Mesendoderm (in vitro differentiated cells): ENCODE measurements at regions not wholly inside any gene's neighbourhood (a gene's known extent, or its start where the extent isn't known, plus 50 kb on each side); places are given as distances from the start of the nearest gene placed in this dataset.

ENCODE experiments used
- DNase-seq: peaks from one replicate; pipeline ENCODE4 v3.0.0; 2013
- H2AK5ac ChIP-seq: 2 replicates; pipeline ENCODE4 v1.6.1; 2013; ENCODE audit warnings: low read length, inconsistent platforms
- H2BK120ac ChIP-seq: 2 replicates; pipeline ENCODE4 v1.6.1; 2013; ENCODE audit warnings: low read depth, mild to moderate bottlenecking, low read length, moderate library complexity, mixed read lengths
- H2BK15ac ChIP-seq: replicated peaks from 2 replicates; pipeline ENCODE4 v1.6.1; 2013; ENCODE audit warnings: low read depth, mild to moderate bottlenecking, moderate library complexity
- H2BK5ac ChIP-seq: 2 replicates; pipeline ENCODE4 v1.6.1; 2013; ENCODE audit warnings: low read length, inconsistent platforms
- H3K18ac ChIP-seq: 2 replicates; pipeline ENCODE4 v1.6.1; 2013; ENCODE audit warnings: mild to moderate bottlenecking, low read length, mixed read lengths
- H3K23ac ChIP-seq: one replicate; pipeline ENCODE4 v1.6.1; 2013; ENCODE audit warnings: low read length
- H3K27ac ChIP-seq: 2 replicates; pipeline ENCODE4 v1.5.1; 2013; ENCODE audit warnings: low read depth, mild to moderate bottlenecking, inconsistent platforms, low read length, moderate library complexity
- H3K27me3 ChIP-seq: 2 replicates; pipeline ENCODE4 v1.6.1; 2013; ENCODE audit warnings: low read length, control low read depth, mild to moderate bottlenecking, inconsistent platforms; ENCODE audit not compliant: insufficient read depth, poor library complexity
- H3K36me3 ChIP-seq: 2 replicates; pipeline ENCODE4 v1.6.1; 2013; ENCODE audit warnings: low read length, inconsistent platforms; ENCODE audit not compliant: control insufficient read depth, insufficient read depth
- H3K4ac ChIP-seq: one replicate; pipeline ENCODE4 v1.6.1; 2013; ENCODE audit warnings: low read depth, mild to moderate bottlenecking, low read length, moderate library complexity
- H3K4me1 ChIP-seq: 2 replicates; pipeline ENCODE4 v1.6.1; 2013; ENCODE audit warnings: low read depth, low read length, inconsistent platforms; ENCODE audit not compliant: control insufficient read depth
- H3K4me2 ChIP-seq: 2 replicates; pipeline ENCODE4 v1.6.1; 2013; ENCODE audit warnings: low read length
- H3K4me3 ChIP-seq: 2 replicates; pipeline ENCODE4 v1.5.1; 2013; ENCODE audit warnings: mild to moderate bottlenecking, low read length
- H3K56ac ChIP-seq: one replicate; pipeline ENCODE4 v1.6.1; 2013; ENCODE audit warnings: low read length
- H3K79me1 ChIP-seq: 2 replicates; pipeline ENCODE4 v1.6.1; 2013; ENCODE audit warnings: low read length, inconsistent platforms
- H3K79me2 ChIP-seq: 2 replicates; pipeline ENCODE4 v1.6.1; 2013; ENCODE audit warnings: mild to moderate bottlenecking, low read length; ENCODE audit not compliant: control insufficient read depth, insufficient read depth
- H3K9ac ChIP-seq: 2 replicates; pipeline ENCODE4 v1.6.1; 2013; ENCODE audit warnings: low read length, inconsistent platforms
- H4K5ac ChIP-seq: one replicate; pipeline ENCODE4 v1.6.1; 2013; ENCODE audit warnings: low read length
- H4K8ac ChIP-seq: one replicate; pipeline ENCODE4 v1.6.1; 2013; ENCODE audit warnings: low read depth, mild to moderate bottlenecking, control low read depth, low read length, moderate library complexity
- WGBS: extraction: QIAGEN DNeasy Blood & Tissue Kit; methylation state at CpG from one replicate; pipeline ENCODE4 v1.1.7; 2013; ENCODE audit warnings: low lambda C conversion rate, missing lambda C conversion rate; ENCODE audit not compliant: insufficient coverage; ENCODE audit errors: extremely low coverage; 5-methylcytosine and 5-hydroxymethylcytosine counted together

DNA sequence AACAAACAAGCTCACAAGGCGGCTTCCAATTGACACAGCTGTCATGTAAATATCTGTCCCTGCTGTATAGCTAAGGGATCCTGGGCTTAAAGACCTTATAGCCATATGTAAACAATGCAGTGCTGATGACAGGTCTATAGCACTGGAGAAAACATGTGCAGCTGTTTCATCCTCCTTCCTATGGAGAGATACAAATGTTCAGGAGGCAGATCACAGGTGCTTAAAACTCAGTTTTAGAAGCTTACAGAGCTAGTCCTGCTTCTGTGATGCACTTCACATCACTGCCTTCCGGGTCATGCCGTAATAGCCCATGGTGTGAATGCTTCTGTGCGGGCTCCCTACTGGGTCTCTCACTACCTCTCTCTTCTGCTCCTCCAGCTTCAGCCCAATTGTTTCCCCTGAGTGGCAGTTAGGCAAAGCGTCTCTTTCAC, 262.4 kb upstream of the CHST9 start:
- Histone ChIP-seq H3K79me2 (no peaks in the 10 kb centered on the region), H3K79me1 (no peaks in the 10 kb centered on the region), H3K9ac (no peak overlapping the region), H3K18ac (no peak overlapping the region), H3K4me1 (no peaks in the 10 kb centered on the region), H3K27ac (no peak overlapping the region), H3K36me3 (no peaks in the 10 kb centered on the region), H3K4me3 (no peak overlapping the region), H2BK15ac (no peak overlapping the region), H3K4ac (no peak overlapping the region), H3K27me3 (no peaks in the 10 kb centered on the region), H4K8ac (no peak overlapping the region), H4K5ac (no peak overlapping the region), H3K23ac (no peak overlapping the region), H2BK120ac (no peak overlapping the region), H3K4me2 (no peak overlapping the region), H2BK5ac (no peak overlapping the region), H3K56ac (no peak overlapping the region), H2AK5ac (no peak overlapping the region)
- DNase-seq, result no peak
- no CpG with 5 or more reads among the region's 5 CpGs for WGBS

GRCh38 chr18:27430595-27430994, 245.5 kb upstream of the CHST9 start:
- WGBS, result no CpG with 5 or more reads among the region's 2 CpGs
- H3K56ac ChIP-seq, result no peak overlapping the region
- no peak overlapping the region for H2BK15ac ChIP-seq
- H3K27ac ChIP-seq, result no peak overlapping the region
- H3K4me1 ChIP-seq, result no peaks in the 10 kb centered on the region
- no peaks in the 10 kb centered on the region for H3K27me3 ChIP-seq
- no peak for DNase-seq
- no peak overlapping the region for H3K4me2 ChIP-seq
- no peak overlapping the region for H3K18ac ChIP-seq
- no peak overlapping the region for H3K4ac ChIP-seq
- no peak overlapping the region for H2BK120ac ChIP-seq
- no peaks in the 10 kb centered on the region for H3K79me2 ChIP-seq
- no peaks in the 10 kb centered on the region for H3K36me3 ChIP-seq
- no peak overlapping the region for H4K5ac ChIP-seq
- no peaks in the 10 kb centered on the region for H3K79me1 ChIP-seq
- no peak overlapping the region for H3K23ac ChIP-seq
- no peak overlapping the region for H4K8ac ChIP-seq
- no peak overlapping the region for H3K4me3 ChIP-seq
- no peak overlapping the region for H2AK5ac ChIP-seq
- no peak overlapping the region for H3K9ac ChIP-seq
- no peak overlapping the region for H2BK5ac ChIP-seq

DNA sequence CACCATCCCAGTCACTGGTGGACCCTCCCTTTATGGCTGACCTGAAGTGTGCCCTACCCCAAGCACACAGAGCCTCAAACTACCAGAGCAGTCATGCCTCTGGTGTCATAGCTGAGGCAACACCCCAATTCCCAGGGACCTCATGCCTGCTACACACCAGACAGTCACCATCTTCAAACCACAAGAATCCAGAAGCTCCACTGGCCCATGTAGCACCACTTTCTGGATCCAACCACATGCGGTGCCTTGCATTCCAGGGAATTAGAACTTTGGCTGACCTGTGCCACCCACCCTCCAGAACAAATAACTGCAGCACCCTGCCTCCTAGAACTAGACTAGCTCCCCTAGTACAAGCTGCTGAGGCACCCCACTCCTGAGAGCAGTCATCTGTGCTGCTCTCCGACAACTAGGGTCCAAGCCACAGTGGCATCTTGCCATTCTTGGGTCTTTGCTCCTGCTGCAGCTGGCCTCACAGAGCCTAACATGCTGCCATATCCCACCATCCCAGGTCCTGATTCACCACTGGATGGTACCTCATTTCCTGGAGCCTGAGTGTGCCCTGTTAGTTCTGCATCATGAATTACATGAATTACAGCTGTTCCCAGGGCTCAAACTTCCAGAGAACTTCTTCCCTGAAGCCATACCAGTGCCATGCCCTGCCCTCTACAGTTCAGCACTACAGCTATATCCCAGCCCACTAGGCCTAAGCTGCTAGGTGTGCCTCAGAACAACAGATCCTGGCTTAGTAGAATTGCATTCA, 243.8 kb upstream of the CHST9 start:
- H3K4ac ChIP-seq, result no peak overlapping the region
- H4K5ac ChIP-seq, result no peak overlapping the region
- H4K8ac ChIP-seq, result no peak overlapping the region
- DNase-seq, result no peak
- no peaks in the 10 kb centered on the region for H3K27me3 ChIP-seq
- H2BK120ac ChIP-seq, result no peak overlapping the region
- no peak overlapping the region for H3K18ac ChIP-seq
- H2BK15ac ChIP-seq, result no peak overlapping the region
- no peak overlapping the region for H2AK5ac ChIP-seq
- no CpG with 5 or more reads among the region's 2 CpGs for WGBS
- H3K56ac ChIP-seq, result no peak overlapping the region
- no peak overlapping the region for H3K23ac ChIP-seq
- no peaks in the 10 kb centered on the region for H3K4me1 ChIP-seq
- no peak overlapping the region for H3K4me2 ChIP-seq
- H3K27ac ChIP-seq, result no peak overlapping the region
- H2BK5ac ChIP-seq, result no peak overlapping the region
- H3K79me2 ChIP-seq, result no peaks in the 10 kb centered on the region
- no peak overlapping the region for H3K9ac ChIP-seq
- H3K79me1 ChIP-seq, result no peaks in the 10 kb centered on the region
- H3K4me3 ChIP-seq, result no peak overlapping the region
- no peaks in the 10 kb centered on the region for H3K36me3 ChIP-seq

DNA sequence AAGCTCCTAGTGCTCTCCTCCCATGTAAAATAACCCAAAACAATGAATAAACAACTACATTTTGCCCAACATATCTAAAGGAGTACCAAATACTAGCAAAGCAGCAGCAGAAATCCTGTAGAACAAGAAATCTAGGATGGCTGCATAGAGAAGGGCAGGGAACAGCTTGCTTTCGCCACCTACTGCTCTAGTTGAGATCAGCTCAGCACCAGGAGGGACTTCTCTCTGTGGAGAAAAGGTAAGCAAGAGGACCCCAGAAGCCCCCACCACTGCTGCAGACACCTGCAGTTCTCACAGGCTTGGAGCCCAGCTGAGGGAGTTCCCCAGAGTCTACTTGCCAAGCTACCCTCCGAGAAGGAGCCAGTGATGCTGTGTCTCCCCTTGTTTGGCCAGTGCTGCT, 243.0 kb upstream of the CHST9 start:
- Histone ChIP-seq H4K5ac (no peak overlapping the region), H2BK5ac (no peak overlapping the region), H3K4ac (no peak overlapping the region), H2AK5ac (no peak overlapping the region), H3K79me1 (no peaks in the 10 kb centered on the region), H3K27me3 (no peaks in the 10 kb centered on the region), H3K9ac (no peak overlapping the region), H3K79me2 (no peaks in the 10 kb centered on the region), H3K4me1 (no peaks in the 10 kb centered on the region), H4K8ac (no peak overlapping the region), H3K4me3 (no peak overlapping the region), H3K4me2 (no peak overlapping the region), H2BK120ac (no peak overlapping the region), H3K56ac (no peak overlapping the region), H2BK15ac (no peak overlapping the region), H3K23ac (no peak overlapping the region), H3K18ac (no peak overlapping the region), H3K27ac (no peak overlapping the region), H3K36me3 (no peaks in the 10 kb centered on the region)
- DNase-seq, result peak; percentile 45
- no CpG with 5 or more reads among the region's 2 CpGs for WGBS

- H3K9ac ChIP-seq, result no peak overlapping the region
- no peaks in the 10 kb centered on the region for H3K27me3 ChIP-seq
- H3K18ac ChIP-seq, result no peak overlapping the region
- H2BK5ac ChIP-seq, result no peak overlapping the region
- H3K4ac ChIP-seq, result no peak overlapping the region
- H2BK120ac ChIP-seq, result no peak overlapping the region
- H3K56ac ChIP-seq, result no peak overlapping the region
- no peak overlapping the region for H2AK5ac ChIP-seq
- no peaks in the 10 kb centered on the region for H3K79me1 ChIP-seq
- no peaks in the 10 kb centered on the region for H3K36me3 ChIP-seq
- no peak overlapping the region for H3K23ac ChIP-seq
- H2BK15ac ChIP-seq, result no peak overlapping the region
- no peak overlapping the region for H4K5ac ChIP-seq
- H3K79me2 ChIP-seq, result no peaks in the 10 kb centered on the region
- no peaks in the 10 kb centered on the region for H3K4me1 ChIP-seq
- no peak overlapping the region for H3K4me2 ChIP-seq
- no CpG with 5 or more reads among the region's 3 CpGs for WGBS
- H4K8ac ChIP-seq, result no peak overlapping the region
- H3K4me3 ChIP-seq, result no peak overlapping the region
- DNase-seq, result no peak
- no peak overlapping the region for H3K27ac ChIP-seq
These were observed 238.5 kb upstream of the CHST9 start for GRCh38 chr18:27423581-27423980.

GRCh38 chr18:27419646-27420045, 234.5 kb upstream of the CHST9 start:
- Histone ChIP-seq H3K4me3 (no peak overlapping the region), H2BK5ac (no peak overlapping the region), H3K23ac (no peak overlapping the region), H2BK15ac (no peak overlapping the region), H4K5ac (no peak overlapping the region), H3K4ac (no peak overlapping the region), H3K9ac (no peak overlapping the region), H3K4me1 (no peaks in the 10 kb centered on the region), H3K79me2 (no peaks in the 10 kb centered on the region), H3K4me2 (no peak overlapping the region), H3K27ac (no peak overlapping the region), H4K8ac (no peak overlapping the region), H2AK5ac (no peak overlapping the region), H3K36me3 (no peaks in the 10 kb centered on the region), H3K79me1 (no peaks in the 10 kb centered on the region), H3K27me3 (no peaks in the 10 kb centered on the region), H3K56ac (no peak overlapping the region), H3K18ac (no peak overlapping the region), H2BK120ac (no peak overlapping the region)
- no peak for DNase-seq
- no CpG with 5 or more reads among the region's 2 CpGs for WGBS
